ENCODE measurements at regions not wholly inside any gene's neighbourhood (a gene's known extent, or its start where the extent isn't known, plus 50 kb on each side); places are given as distances from the start of the nearest gene placed in this dataset.

DNA sequence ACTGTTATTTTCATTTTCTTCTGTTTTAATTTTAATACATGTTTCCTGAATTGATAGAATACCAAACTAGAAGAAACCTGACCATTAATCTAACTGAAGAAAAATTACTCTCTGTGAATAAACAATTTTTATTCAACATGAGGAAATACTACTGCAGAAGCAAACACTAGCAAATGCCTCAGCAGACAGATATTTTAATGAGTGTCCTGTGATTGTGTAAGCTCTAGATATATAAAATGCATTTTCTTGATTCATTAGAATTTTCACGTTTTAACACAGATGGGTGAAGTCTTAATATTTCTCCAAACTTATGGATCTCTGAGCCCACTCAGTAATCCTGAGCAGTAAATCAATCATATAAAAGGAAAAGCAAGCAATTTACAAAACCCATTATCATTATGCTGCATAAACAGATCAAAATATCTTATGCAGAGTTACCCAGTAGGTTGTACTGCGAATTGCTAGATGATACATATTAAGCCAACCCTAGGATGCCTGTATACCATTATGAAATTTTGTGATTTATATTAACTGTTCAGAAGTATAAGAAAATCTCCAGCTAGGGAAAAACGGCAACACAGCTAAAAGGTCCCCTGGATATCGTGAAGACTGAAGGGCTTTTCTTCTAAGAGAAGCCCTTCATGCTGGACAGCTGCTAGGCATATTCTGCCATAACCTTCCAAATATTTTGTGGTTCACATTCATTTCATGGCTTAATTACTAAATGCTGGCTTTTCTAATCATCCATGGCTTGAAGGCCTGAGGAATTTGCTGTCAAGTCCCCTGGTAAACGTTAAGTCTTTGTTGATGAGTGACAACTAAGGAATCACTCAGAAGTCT lies 157.7 kb upstream of the TGFBR2 start:
- TF ChIP-seq BHLHE40 (IDR thresholded peaks at IDR 0.05; ENCODE audit: borderline replicate concordance) (no peak), SUZ12 (IDR thresholded peaks at IDR 0.05) (no peak), FOXM1 (IDR thresholded peaks at IDR 0.05; ENCODE audit: borderline replicate concordance) (no peak), NFRKB (IDR thresholded peaks at IDR 0.05) (no peak), HDGF (IDR thresholded peaks at IDR 0.05; ENCODE audit: borderline replicate concordance) (no peak), TARDBP (IDR thresholded peaks at IDR 0.05) (no peak), FOXK2 (IDR thresholded peaks at IDR 0.05) (no peak), ELF4 (IDR thresholded peaks at IDR 0.05) (no peak)

All from HEK293T (cell line).